H9 (cell line): ENCODE measurements at regions not wholly inside any gene's neighbourhood (a gene's known extent, or its start where the extent isn't known, plus 50 kb on each side); places are given as distances from the start of the nearest gene placed in this dataset.

ENCODE experiments used
- DNase-seq: peaks from one replicate; pipeline ENCODE4 v3.0.0-alpha.2; 2017
- H2AFZ ChIP-seq: one replicate; pipeline ENCODE4 v1.6.1; 2013; ENCODE audit warnings: mild to moderate bottlenecking, low read length, control low read depth, moderate library complexity
- H2AK5ac ChIP-seq: 2 replicates; pipeline ENCODE4 v1.6.1; 2013; ENCODE audit warnings: low read length, control low read depth, mixed read lengths; ENCODE audit not compliant: insufficient read length
- H2BK120ac ChIP-seq: one replicate; pipeline ENCODE4 v1.6.1; 2013; ENCODE audit warnings: low read depth, mild to moderate bottlenecking, low read length, control low read depth, inconsistent platforms; ENCODE audit not compliant: poor library complexity, severe bottlenecking
- H2BK12ac ChIP-seq: 2 replicates; pipeline ENCODE4 v1.6.1; 2013; ENCODE audit warnings: low read length, control low read depth, mixed read lengths, low read depth; ENCODE audit not compliant: insufficient read length
- H2BK15ac ChIP-seq: 2 replicates; pipeline ENCODE4 v1.6.1; 2013; ENCODE audit warnings: low read depth, low read length, control low read depth
- H2BK20ac ChIP-seq: one replicate; pipeline ENCODE4 v1.6.1; 2013; ENCODE audit warnings: low read depth, mild to moderate bottlenecking, low read length, control low read depth, inconsistent platforms; ENCODE audit not compliant: poor library complexity, severe bottlenecking
- H2BK5ac ChIP-seq: 2 replicates; pipeline ENCODE4 v1.6.1; 2013; ENCODE audit warnings: low read length, control low read depth, mixed read lengths; ENCODE audit not compliant: insufficient read length
- H3K14ac ChIP-seq: 2 replicates; pipeline ENCODE4 v1.6.1; 2013; ENCODE audit warnings: low read length, control low read depth; ENCODE audit not compliant: insufficient read depth
- H3K18ac ChIP-seq: 2 replicates; pipeline ENCODE4 v1.6.1; 2013; ENCODE audit warnings: low read depth, mild to moderate bottlenecking, mixed read lengths, low read length, control low read depth; ENCODE audit not compliant: insufficient read length
- H3K23ac ChIP-seq: 2 replicates; pipeline ENCODE4 v1.6.1; 2013; ENCODE audit warnings: low read length, control low read depth, mixed read lengths, low read depth; ENCODE audit not compliant: insufficient read length
- H3K23me2 ChIP-seq: 2 replicates; pipeline ENCODE4 v1.6.1; 2013; ENCODE audit warnings: low read depth, mild to moderate bottlenecking, mixed read lengths, low read length, control low read depth; ENCODE audit not compliant: insufficient read length, poor library complexity, severe bottlenecking
- H3K27ac ChIP-seq: 2 replicates; pipeline ENCODE4 v1.5.1; 2013; ENCODE audit warnings: low read length, control low read depth, mixed read lengths, low read depth; ENCODE audit not compliant: insufficient read length
- H3K27me3 ChIP-seq: 2 replicates; pipeline ENCODE4 v1.6.1; 2013; ENCODE audit warnings: low read length, control low read depth, inconsistent platforms; ENCODE audit not compliant: insufficient read depth
- H3K4ac ChIP-seq: 2 replicates; pipeline ENCODE4 v1.6.1; 2013; ENCODE audit warnings: low read depth, mild to moderate bottlenecking, control low read depth, inconsistent platforms, low read length, moderate library complexity
- H3K4me1 ChIP-seq: 2 replicates; pipeline ENCODE4 v1.6.1; 2013; ENCODE audit warnings: low read length, control low read depth, inconsistent platforms; ENCODE audit not compliant: insufficient read depth
- H3K4me2 ChIP-seq: 2 replicates; pipeline ENCODE4 v1.6.1; 2013; ENCODE audit warnings: low read length, control low read depth, mixed read lengths; ENCODE audit not compliant: insufficient read length, insufficient read depth
- H3K56ac ChIP-seq: 2 replicates; pipeline ENCODE4 v1.6.1; 2013; ENCODE audit warnings: low read depth, mild to moderate bottlenecking, mixed read lengths, low read length, control low read depth; ENCODE audit not compliant: insufficient read length
- H3K79me1 ChIP-seq: 2 replicates; pipeline ENCODE4 v1.6.1; 2013; ENCODE audit warnings: low read depth, mild to moderate bottlenecking, moderate library complexity, low read length, control low read depth, inconsistent platforms; ENCODE audit not compliant: insufficient read depth, poor library complexity, severe bottlenecking
- H3K79me2 ChIP-seq: 2 replicates; pipeline ENCODE4 v1.6.1; 2013; ENCODE audit warnings: low read length, control low read depth, inconsistent platforms; ENCODE audit not compliant: insufficient read depth
- H3K9ac ChIP-seq: 2 replicates; pipeline ENCODE4 v1.6.1; 2013; ENCODE audit warnings: low read length, control low read depth, mixed read lengths; ENCODE audit not compliant: insufficient read length; ENCODE audit errors: extremely low read depth
- H3K9me3 ChIP-seq: one replicate; pipeline ENCODE4 v1.6.1; 2013; ENCODE audit warnings: low read depth, low read length, inconsistent platforms; ENCODE audit not compliant: control insufficient read depth
- H3T11ph ChIP-seq: one replicate; pipeline ENCODE4 v1.6.1; 2013; ENCODE audit warnings: mild to moderate bottlenecking, low read length, control low read depth, inconsistent platforms
- H4K20me1 ChIP-seq: one replicate; pipeline ENCODE4 v1.6.1; 2013; ENCODE audit not compliant: control insufficient read depth, insufficient read length, insufficient read depth
- H4K5ac ChIP-seq: 2 replicates; pipeline ENCODE4 v1.6.1; 2013; ENCODE audit warnings: low read depth, mild to moderate bottlenecking, mixed read lengths, low read length, control low read depth; ENCODE audit not compliant: insufficient read length
- H4K8ac ChIP-seq: replicated peaks from 2 replicates; pipeline ENCODE4 v1.6.1; 2013; ENCODE audit warnings: low read length, control low read depth, mixed read lengths, low read depth; ENCODE audit not compliant: insufficient read length
- H4K91ac ChIP-seq: 2 replicates; pipeline ENCODE4 v1.6.1; 2013; ENCODE audit warnings: low read depth, mild to moderate bottlenecking, moderate library complexity, mixed read lengths, low read length, control low read depth; ENCODE audit not compliant: insufficient read length
- H3K27ac Mint-ChIP-seq, 3 experiments: 2 replicates in 2 of 3; 3 replicates in 1 of 3; pipeline ENCODE4 v1.8.0; 2020 to 2021; ENCODE audit warnings: mixed read lengths in 3 of 3, mild to moderate bottlenecking in 1 of 3, moderate library complexity in 1 of 3
- H3K27me3 Mint-ChIP-seq: 2 replicates; pipeline ENCODE4 v1.8.0; 2021; ENCODE audit warnings: low read depth, mild to moderate bottlenecking, moderate library complexity, mixed read lengths
- H3K36me3 Mint-ChIP-seq, 3 experiments: 2 replicates in 2 of 3; 3 replicates in 1 of 3; pipeline ENCODE4 v1.8.0; 2020 to 2021; ENCODE audit warnings: low read depth in 3 of 3, mixed read lengths in 3 of 3; ENCODE audit not compliant: insufficient read depth in 1 of 3
- H3K4me1 Mint-ChIP-seq, 2 experiments: 2 replicates each; pipeline ENCODE4 v1.8.0; 2020; ENCODE audit warnings: mixed read lengths in 2 of 2
- H3K4me3 Mint-ChIP-seq, 2 experiments: 2 replicates in 1 of 2; 3 replicates in 1 of 2; pipeline ENCODE4 v1.8.0; 2020 to 2021; ENCODE audit warnings: mild to moderate bottlenecking in 2 of 2, mixed read lengths in 2 of 2, moderate library complexity in 1 of 2
- H3K9me3 Mint-ChIP-seq, 2 experiments: 2 replicates in 1 of 2; 3 replicates in 1 of 2; pipeline ENCODE4 v1.8.0; 2020; ENCODE audit warnings: mild to moderate bottlenecking in 2 of 2, mixed read lengths in 2 of 2, moderate library complexity in 1 of 2
- WGBS: extraction: QIAGEN DNeasy Blood & Tissue Kit; methylation state at CpG from one replicate; pipeline ENCODE4 v1.1.7; 2013; ENCODE audit warnings: missing lambda C conversion rate, low lambda C conversion rate, mixed read lengths; ENCODE audit not compliant: insufficient read length; ENCODE audit errors: extremely low coverage; 5-methylcytosine and 5-hydroxymethylcytosine counted together
- TF ChIP-seq, protein P1 (sequence below): fragments of 200-600 bp; sonication (generic); conservative IDR thresholded peaks from 3 replicates; pipeline ENCODE4 v1.8.0; 2021; ENCODE audit warnings: antibody characterized with exemption, mild to moderate bottlenecking

DNA sequence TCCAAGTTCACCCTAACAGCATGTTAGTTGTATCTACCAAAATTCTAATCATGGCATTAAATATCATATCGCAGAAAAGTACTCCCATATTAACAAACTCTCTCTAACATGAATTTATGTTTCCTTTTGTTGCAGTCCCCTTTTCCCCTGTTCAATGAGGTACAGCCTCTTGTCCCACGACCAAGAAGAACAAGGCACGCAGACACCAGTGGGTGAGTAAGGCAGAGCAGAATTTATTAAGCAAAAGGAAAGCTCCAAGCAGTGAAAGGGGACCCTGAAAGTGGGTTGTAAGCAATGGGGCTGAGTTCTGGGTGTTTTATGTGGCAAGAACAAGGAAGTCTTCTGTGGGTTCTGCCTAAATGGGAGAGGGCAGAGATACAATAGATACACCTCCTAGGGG is 183.5 kb downstream of the LURAP1L start:
- H3K79me1 ChIP-seq: no peaks in the 10 kb centered on the region
- no peak overlapping the region for H3K9ac ChIP-seq
- no peaks in the 10 kb centered on the region for H3K23me2 ChIP-seq
- H2BK15ac ChIP-seq: no peak overlapping the region
- peaks cover 20 to 24% of the 10 kb centered on the region in 2 experiments for H3K9me3 Mint-ChIP-seq
- H3T11ph ChIP-seq: no peak overlapping the region
- no peaks in the 10 kb centered on the region for H4K20me1 ChIP-seq
- peaks cover 11 to 12% of the 10 kb centered on the region in 2 experiments for H3K4me1 Mint-ChIP-seq
- no peak overlapping the region for H3K27ac ChIP-seq
- no peak overlapping the region for H3K23ac ChIP-seq
- H4K91ac ChIP-seq: no peak overlapping the region
- no peak overlapping the region for H2BK20ac ChIP-seq
- H3K27ac Mint-ChIP-seq: no peak overlapping the region
- TF ChIP-seq, protein P1, sequence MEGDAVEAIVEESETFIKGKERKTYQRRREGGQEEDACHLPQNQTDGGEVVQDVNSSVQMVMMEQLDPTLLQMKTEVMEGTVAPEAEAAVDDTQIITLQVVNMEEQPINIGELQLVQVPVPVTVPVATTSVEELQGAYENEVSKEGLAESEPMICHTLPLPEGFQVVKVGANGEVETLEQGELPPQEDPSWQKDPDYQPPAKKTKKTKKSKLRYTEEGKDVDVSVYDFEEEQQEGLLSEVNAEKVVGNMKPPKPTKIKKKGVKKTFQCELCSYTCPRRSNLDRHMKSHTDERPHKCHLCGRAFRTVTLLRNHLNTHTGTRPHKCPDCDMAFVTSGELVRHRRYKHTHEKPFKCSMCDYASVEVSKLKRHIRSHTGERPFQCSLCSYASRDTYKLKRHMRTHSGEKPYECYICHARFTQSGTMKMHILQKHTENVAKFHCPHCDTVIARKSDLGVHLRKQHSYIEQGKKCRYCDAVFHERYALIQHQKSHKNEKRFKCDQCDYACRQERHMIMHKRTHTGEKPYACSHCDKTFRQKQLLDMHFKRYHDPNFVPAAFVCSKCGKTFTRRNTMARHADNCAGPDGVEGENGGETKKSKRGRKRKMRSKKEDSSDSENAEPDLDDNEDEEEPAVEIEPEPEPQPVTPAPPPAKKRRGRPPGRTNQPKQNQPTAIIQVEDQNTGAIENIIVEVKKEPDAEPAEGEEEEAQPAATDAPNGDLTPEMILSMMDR: no peak
- H3K4me2 ChIP-seq: no peak overlapping the region
- no peak overlapping the region for H3K4ac ChIP-seq
- no peaks in the 10 kb centered on the region for H3K27me3 Mint-ChIP-seq
- no CpG with 5 or more reads among the region's 3 CpGs for WGBS
- no peaks in the 10 kb centered on the region; the same call in 1 of the 2 replicates for H3K4me1 ChIP-seq
- H2BK5ac ChIP-seq: no peak overlapping the region
- no peak overlapping the region for H3K4me3 Mint-ChIP-seq
- H3K9me3 ChIP-seq: peaks cover 28% of the 10 kb centered on the region
- H4K8ac ChIP-seq: no peak overlapping the region
- 0 out of 2 replicates have a peak, but pooled peaks cover 2% of the 10 kb centered on the region for H3K79me2 ChIP-seq
- no peak overlapping the region for H4K5ac ChIP-seq
- H3K56ac ChIP-seq: no peak overlapping the region
- H3K18ac ChIP-seq: no peak overlapping the region
- no peak overlapping the region for H2BK12ac ChIP-seq
- no peak overlapping the region for H2AK5ac ChIP-seq
- no peaks in the 10 kb centered on the region for H3K27me3 ChIP-seq
- H2AFZ ChIP-seq: no peak overlapping the region
- H2BK120ac ChIP-seq: no peak overlapping the region
- DNase-seq: no peak
- H3K14ac ChIP-seq: no peak overlapping the region
- H3K36me3 Mint-ChIP-seq: peaks cover 22 to 40% (median 32%) of the 10 kb centered on the region in 3 experiments
